Transverse colon (tissue), 4 donors: ENCODE measurements at regions not wholly inside any gene's neighbourhood (a gene's known extent, or its start where the extent isn't known, plus 50 kb on each side); places are given as distances from the start of the nearest gene placed in this dataset.

Source experiments
- EP300 ChIP-seq: sonication (generic); formaldehyde crosslinking; IDR thresholded peaks from one replicate; pipeline ENCODE4 v1.6.1; 2017; ENCODE audit warnings: antibody characterized with exemption, low read depth
- POLR2AphosphoS5 ChIP-seq, 3 donors: sonication (generic); formaldehyde crosslinking; IDR thresholded peaks; one replicate each; pipeline ENCODE4 v1.6.1; 2016; ENCODE audit warnings: antibody characterized with exemption in 3 of 3
- TF ChIP-seq, protein P1 (sequence below), 5 experiments: fragments of 200-600 bp in 3 of 5; fragments of 450-650 bp in 2 of 5; sonication (generic) in 3 of 5; IDR thresholded peaks; 1 replicate in 2 of 5; 2 replicates in 3 of 5; pipeline ENCODE4 v1.5.1; 2016 to 2017; ENCODE audit warnings: antibody characterized with exemption in 5 of 5, inconsistent platforms in 3 of 5, mild to moderate bottlenecking in 2 of 5, moderate library complexity in 1 of 5

DNA sequence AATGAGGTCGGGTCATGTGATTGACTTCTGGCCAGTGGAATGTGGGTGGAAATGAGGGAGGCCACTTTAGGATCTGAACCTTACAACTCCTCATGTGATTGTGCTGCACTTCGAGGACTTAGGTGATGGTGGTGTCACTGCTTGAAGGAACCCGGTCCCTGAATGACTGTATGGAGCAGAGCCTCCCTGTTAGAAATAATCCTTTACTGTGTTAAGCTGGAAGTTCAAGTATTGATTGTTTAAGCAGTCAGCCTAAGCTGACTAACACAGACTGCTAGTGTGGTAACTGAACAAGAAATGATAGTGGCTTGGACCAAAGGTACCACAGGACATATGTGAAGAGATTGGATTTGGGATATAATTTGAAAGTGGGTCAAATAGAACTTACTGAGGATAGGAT is 138.0 kb downstream of the OPN5 start:
- TF ChIP-seq, protein P1, sequence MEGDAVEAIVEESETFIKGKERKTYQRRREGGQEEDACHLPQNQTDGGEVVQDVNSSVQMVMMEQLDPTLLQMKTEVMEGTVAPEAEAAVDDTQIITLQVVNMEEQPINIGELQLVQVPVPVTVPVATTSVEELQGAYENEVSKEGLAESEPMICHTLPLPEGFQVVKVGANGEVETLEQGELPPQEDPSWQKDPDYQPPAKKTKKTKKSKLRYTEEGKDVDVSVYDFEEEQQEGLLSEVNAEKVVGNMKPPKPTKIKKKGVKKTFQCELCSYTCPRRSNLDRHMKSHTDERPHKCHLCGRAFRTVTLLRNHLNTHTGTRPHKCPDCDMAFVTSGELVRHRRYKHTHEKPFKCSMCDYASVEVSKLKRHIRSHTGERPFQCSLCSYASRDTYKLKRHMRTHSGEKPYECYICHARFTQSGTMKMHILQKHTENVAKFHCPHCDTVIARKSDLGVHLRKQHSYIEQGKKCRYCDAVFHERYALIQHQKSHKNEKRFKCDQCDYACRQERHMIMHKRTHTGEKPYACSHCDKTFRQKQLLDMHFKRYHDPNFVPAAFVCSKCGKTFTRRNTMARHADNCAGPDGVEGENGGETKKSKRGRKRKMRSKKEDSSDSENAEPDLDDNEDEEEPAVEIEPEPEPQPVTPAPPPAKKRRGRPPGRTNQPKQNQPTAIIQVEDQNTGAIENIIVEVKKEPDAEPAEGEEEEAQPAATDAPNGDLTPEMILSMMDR (IDR thresholded peaks at IDR 0.05) = no peak
- no peak for TF ChIP-seq EP300
- no peak for TF ChIP-seq POLR2AphosphoS5 (IDR thresholded peaks at IDR 0.05)
